M059J (cell line): ENCODE measurements at regions not wholly inside any gene's neighbourhood (a gene's known extent, or its start where the extent isn't known, plus 50 kb on each side); places are given as distances from the start of the nearest gene placed in this dataset.
"Not testable (repeated sequence)": the region's sequence is repeated elsewhere in the genome, so short reads cannot be mapped to it uniquely, and the experiment has no call there.

Source experiments
- DNase-seq: peaks from one replicate; pipeline ENCODE4 v3.0.0-alpha.2; 2012; ENCODE audit warnings: low read depth

DNA sequence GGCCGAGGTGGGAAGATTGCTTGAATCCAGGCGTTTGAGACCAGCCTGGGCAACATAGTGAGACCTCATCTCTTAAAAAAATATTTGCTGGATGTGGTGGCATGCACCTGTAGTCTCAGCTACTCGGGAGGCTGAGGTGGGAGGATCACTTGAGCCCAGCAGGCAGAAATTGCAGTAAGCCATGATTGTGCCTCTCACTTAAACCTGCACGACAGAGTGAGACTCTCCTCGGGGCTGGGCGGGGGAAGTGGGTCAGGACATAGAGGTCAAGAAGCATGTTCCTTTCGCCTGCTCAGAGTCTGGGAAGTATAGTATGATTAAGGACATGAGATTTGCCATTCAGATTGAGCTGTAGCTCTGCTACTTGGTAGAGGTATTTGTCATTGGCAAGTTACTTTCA is 52.3 kb downstream of the SEPTIN7 start:
- DNase-seq, result not testable (repeated sequence)

DNA sequence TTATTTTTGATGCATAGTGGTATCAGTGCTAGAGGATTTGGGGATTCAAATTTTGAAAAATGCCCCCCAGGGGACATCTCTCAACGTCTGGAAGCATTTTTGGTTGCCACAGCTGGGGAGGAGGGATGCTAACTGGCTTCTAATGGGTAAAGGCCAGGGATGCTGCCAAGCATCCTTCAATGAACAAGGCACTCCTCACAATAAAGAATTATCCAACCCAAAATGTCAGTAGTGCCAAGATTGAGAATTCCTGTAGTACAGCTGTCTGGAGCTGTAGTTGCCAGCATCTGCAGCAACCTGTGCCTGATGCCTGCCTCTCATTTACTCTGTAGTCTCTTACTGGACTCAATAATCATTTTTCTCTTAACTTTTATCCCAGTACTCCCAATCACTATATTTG is 53.5 kb downstream of the SEPTIN7 start:
- no peak for DNase-seq

DNA sequence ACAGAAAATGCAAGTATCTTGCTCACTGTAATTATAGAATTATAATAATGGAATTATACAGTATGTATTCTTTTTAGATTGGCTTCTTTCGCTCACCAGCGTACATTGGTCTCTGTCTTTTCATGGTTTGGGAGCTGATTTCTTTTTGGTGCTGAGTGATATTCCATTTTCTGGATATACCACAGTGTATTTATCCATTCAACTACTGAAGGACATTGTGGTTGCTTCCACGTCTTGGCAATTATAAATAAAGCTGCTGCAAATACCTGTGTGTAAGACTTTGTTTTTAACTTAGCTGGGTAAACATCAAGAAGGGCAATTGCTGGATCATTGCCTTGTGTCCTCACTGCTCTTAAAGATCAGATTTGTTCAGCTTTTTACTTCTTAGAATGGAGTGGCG is 55.3 kb downstream of the SEPTIN7 start:
- no peak for DNase-seq

DNA sequence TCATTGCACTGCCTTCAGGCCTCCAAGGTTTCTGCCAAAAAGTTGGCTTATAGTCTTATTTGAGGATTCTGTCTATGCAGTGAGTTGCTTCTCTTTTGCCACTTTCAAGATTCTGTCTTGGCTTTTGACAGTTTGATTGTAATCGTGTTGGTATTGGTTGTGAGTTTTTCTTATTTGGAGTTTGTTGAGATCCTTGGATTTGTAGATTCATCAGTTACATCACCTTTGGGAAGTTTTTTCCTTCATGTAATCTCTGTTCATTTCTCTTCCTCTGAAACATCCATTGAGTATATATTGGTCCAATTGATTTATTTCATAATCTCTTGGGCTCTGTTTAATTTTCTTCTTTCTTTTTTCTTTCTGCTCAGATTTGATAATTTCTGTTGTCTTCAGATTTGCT is 59.8 kb downstream of the SEPTIN7 start:
- DNase-seq, result no peak

DNA sequence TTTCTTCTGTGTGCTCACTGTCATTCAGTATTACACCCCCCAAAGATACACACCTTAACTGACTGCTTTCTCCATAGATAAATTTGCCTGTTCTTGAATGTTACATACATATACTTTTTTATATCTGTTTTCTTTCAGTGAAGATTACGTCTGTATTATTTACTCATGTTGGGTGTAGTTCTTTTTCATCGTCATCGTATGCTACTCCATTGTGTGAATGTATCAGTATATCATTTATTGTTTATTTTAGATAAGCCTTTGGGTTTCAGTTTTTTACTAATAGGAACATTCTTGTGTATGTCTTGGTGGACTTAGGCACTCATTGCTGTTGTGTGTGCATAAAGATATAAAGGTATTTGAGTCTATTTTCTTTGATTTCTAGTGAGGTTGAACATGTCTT is 64.4 kb downstream of the SEPTIN7 start:
- no peak for DNase-seq

DNA sequence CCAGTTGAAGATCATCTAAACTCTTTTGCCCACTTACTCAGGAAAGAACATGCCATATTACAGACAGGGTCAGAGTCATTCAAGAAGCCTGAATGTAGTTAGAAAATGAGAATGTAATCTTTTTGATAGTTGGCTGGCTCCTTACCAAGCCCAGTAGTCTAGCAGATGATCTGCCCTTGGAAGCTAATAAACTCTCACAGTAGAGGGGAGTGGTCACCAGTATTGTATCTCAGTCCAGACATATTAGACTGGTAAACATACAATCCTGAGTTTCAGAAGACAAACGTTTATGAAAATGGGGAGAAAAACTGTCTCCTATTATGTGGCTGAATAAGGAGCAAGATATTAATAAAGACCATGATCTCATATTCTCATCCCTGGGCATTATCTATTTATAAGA is 65.3 kb downstream of the SEPTIN7 start:
- DNase-seq, result no peak

DNA sequence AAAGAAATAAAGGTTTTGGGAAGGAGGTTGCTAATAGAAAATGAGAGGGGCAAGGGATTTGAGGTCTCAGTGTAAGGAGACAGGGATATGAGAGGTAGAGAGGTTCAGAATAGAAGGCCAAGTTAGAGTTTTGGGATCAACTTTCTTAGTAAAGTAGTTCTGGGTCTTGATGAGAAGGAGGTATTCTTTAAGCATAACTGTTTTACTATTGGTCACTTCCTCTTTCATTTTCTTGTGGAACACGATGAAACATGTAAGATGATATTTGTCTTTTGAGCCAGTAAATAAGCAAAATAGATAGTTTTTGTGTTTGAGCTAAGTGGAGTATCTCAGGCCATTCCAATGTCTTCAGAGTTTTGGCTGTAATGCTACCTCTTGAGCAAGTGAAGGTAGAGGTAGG is 68.3 kb downstream of the SEPTIN7 start:
- not testable (repeated sequence) for DNase-seq

DNA sequence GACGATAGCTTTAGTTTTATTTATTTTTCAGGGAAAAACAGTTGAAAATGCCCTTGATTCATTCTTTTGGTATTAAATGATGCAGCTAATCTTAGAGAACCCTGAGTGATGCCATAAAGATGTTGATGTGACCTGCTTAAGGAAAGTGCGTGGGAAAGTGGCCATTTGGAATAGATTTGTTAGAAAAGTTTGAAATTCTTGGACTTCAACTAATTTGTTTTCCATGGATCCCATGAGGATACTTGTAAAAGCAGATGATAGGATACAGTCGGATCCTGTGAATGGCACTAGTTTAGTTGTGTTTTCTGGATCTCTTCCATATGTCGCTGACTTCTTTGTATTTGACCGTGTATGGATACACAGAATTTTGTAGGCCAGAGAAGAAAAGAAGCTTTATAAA is 69.0 kb downstream of the SEPTIN7 start:
- DNase-seq, result no peak

DNA sequence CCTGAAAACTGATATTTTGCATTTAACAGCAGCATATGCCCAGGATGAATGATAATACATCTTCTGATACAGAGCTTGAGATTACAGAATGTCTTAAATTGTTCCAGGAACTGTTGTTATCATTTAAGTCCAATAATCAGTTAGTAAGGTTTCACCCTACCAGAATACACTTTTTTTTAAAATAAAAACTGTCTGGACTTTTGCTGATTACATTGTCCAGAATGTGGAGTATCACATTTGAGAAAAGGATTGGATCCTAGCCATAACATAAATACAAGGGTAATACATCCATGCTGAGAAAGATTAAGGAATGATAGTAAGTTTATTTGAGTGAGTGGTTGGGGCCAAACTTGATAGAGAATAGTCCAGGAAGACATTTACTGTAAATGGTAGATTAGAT is 71.0 kb downstream of the SEPTIN7 start:
- DNase-seq, result no peak

DNA sequence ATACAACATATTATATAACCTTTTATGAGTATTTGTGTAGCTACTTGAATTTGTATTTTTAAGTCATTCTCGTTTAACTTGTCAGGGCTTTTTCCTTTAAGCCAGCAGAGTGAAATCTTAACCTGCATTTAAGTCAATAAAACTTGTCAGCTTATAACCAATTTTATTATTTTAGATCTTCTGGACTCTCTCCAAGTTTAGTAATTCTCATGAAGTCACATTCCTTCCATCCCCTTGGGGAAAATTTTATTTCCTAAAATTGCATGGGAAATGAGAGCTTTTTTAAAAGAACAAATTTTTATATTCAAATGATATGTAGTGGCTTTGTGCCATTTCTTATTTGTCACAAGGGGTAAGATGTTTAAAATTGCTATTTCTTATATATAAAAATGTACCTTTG is 74.0 kb downstream of the SEPTIN7 start:
- no peak for DNase-seq

DNA sequence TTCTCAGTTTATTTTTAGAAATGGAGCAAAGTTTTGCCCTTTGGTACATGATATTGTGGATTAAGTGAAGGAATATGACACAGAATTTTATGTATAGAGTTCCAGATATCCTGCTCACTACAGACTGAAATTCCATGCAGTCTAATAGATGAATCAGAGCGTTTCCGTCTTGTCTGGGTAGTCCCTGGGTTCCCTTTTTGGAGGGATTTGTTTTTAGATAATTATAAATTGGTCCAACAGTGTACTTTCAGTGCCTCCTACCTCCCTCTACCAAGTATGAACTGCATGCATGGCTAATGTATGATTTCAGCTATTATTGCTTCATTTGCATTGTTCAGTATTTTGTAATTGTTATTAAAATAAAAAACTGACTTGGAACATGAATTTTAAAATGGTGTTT is 74.4 kb downstream of the SEPTIN7 start:
- no peak for DNase-seq

DNA sequence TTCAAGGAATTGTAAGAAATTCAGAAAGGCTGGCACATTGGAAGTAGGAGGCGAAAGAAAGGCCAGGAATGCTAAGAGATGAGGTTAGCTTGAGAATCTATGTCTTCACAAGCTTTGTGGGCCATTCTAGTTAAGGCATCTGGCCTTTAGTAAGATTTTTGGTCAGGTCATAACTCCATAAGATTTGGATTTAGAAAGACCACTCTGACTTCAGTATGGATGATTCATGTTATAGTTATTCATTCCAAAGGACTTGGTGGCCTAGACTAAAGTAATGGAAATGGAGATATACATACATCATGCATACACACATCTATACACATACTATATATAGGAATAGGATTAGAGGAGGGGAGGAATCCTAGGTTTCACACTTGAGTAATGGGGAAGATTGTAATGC is 77.5 kb downstream of the SEPTIN7 start:
- DNase-seq, result no peak

DNA sequence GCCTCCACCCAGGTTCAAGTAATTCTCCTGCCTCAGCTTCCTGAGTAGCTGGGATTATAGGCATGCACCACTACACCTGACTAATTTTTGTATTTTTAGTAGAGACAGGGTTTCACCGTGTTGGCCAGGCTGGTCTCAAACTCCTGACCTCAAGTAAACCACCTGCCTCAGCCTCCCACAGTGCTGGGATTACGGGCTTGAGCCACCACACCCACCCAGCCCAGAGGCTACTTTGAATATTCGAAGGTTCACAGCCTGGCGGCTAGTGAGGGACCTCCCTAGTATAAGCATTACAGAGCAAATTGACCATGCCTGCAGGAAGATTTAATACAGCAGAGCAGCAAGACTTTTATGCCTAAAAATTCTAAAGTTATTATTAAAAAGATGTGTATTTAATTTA is 86.6 kb downstream of the SEPTIN7 start:
- not testable (repeated sequence) for DNase-seq

DNA sequence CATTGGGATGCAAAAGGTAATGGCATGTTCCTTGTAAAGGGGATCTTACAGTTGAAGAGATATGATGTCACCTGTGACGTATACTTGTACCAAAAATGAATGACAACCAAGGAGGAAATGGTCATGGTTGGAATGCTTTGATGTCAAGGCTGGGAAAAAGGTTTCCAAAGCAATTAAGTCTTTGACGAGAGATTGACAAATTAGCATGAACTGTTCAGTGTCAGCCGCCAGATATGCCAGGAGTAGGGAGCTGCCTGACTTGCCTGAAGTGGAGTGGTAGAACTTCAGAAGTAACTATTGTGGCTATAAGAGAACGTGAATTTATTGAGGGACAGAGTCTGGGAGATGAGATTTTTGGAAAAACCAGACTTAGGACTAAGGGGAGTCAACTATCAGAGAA is 88.1 kb downstream of the SEPTIN7 start:
- DNase-seq, result no peak

DNA sequence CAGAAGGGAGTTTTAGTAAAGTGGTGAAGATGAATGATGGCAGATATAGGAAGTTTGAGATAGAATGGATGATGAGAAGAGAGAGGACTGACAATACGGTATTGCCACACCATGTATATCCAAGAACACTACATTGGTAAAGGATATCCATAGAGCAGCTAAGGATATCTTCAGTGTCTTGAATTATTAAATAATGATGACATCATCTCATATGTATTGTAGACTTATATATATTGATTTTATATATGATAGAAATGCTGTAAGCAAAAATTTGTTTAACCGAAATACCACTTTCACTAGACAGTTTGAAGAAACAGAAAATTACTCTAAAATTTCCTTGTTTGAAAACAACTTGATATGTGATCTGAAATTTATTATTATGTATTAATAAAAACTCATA is 89.0 kb downstream of the SEPTIN7 start:
- DNase-seq, result no peak

DNA sequence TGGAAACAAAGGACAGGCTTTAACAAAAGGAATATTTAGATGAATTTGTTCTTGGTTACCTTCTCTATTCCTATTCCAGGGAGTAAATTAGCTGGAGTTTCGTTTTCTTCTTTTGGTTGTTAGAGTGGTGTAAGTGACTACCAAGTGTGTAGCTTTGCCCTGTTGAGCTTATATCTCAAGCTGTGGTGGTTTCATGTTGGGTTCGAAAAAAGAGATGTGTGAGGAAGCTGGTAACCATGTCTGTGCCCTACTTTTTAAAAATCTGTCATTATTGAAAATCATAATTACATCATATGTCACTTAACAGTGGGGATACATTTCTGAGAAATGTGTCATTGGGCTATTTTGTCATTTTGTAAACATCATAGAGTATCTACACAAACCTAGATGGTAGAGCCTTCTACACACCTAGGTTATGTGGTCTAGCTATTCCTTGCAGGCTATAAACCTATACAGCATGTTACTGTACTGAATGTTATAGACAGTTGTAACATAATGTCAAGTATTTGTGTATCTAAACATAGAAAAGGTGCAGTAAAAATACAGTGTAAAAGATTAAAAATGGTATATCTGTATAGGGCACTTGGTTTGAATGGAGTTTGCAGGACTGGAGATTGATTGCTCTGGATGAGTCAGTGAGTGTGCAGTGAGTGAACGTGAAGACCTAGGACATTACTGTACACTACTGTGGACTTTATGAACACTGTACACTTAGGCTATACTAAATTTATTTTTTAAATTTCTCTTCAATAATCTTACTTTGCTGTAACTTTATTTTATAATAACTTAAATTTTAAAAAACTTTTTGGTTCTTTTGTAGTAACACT is 90.4 kb downstream of the SEPTIN7 start:
- no peak for DNase-seq

DNA sequence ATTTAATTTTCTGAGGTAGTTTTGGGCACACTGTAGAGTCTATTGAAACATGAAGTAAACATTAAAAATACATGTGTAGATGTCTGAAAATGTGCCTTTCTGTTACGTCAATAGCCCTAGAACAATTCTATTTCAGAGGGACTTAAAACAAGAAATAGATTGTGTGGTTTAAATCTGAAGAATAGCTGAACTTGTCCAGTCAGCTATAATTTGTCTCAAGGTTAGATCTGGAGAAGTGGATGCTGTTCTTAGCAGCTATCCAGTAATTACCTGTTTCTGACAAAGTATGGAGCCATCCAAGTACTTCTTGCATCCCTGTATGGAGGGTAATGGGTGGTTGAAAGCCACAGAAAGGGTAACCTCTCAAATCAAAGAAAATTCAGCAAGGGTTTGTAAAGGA is 92.8 kb downstream of the SEPTIN7 start:
- no peak for DNase-seq

DNA sequence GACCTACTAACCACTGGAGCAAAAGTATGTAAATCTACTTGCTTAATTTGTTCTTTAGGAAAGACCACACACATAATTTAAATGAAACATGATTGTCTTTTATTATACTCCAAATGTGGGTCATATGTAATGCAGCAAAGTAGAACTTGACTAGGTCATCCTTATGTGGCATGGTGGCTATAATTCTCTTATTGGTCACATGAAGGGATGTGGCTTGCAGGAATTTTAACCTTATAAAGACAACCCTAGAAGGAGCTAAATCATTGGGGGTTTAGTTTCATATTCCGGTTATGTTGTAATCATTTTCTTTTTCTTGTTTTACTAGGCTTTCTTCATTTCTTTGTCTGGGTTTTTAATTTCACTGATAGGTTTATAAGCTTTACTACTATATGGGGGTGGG is 93.9 kb downstream of the SEPTIN7 start:
- DNase-seq, result no peak

DNA sequence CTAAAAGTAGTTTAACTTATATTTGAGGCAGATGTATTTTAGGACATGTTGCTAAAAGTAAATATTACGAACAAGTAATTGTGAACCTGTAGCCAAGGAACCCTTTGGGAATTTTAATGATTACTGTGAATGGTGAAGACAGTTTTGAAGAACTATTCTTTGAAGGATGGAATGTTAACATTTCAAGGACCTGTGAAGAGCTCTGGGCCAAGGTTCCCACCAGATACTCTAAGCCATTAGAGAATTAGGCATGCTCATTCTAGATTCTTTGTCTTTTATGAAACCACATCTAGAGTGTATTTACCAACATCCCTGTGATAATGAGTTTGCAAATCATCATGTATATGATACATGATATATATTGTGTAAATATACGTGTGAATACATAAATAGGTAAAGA is 99.8 kb downstream of the SEPTIN7 start:
- DNase-seq, result no peak

DNA sequence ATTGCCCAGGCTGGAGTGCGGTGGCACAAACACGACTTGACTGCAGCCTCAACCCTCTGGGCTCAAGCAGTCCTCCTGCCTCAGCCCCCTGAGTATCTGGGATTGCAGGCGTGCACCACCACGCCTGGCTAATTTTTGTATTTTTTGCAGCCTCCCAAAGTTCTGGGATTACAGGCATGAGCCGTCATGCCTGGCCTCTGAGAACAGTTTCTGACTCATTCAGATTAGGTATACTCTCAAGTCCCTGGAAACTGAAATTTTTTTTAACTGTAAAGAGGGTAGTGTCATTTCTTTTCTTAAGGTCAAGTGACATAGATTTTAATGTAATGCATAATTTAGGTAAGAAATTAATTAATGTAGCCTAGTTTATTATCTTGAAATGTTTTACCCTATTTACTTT is 104.7 kb downstream of the SEPTIN7 start:
- peak; percentile 37 for DNase-seq

DNA sequence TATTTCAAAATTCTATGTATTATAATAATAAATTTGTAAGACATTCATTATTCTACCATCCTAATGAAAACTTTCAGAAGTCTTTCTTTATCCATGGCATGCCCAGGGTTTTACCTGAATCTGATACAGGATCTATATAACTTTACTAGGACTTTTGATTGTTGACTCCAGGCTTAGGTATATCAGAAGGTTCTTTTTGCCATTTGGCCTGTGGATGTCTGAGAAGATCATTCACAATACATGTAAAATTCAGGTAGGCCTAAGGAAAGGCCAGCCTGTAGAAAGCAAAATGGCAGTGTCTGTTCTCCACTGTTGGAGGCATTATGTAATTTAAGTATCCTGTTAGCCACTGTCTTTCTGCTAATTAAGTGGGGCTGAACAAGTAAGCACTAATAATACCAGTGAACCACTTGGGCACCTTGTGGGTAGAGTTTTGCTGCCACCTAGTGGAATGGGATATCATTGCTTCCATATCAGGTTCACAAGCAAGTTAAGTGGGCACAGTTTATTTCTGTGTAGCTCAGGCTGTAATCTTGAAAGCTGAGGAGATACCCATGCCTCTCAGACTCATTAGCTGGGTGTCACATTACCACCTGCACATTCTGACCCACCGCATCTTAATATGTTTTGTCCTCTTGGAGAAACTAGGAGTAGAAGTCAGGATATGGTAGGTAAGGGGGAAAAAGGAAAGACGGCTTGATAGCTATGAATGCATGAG is 105.5 kb downstream of the SEPTIN7 start:
- DNase-seq, result peak; percentile 71

DNA sequence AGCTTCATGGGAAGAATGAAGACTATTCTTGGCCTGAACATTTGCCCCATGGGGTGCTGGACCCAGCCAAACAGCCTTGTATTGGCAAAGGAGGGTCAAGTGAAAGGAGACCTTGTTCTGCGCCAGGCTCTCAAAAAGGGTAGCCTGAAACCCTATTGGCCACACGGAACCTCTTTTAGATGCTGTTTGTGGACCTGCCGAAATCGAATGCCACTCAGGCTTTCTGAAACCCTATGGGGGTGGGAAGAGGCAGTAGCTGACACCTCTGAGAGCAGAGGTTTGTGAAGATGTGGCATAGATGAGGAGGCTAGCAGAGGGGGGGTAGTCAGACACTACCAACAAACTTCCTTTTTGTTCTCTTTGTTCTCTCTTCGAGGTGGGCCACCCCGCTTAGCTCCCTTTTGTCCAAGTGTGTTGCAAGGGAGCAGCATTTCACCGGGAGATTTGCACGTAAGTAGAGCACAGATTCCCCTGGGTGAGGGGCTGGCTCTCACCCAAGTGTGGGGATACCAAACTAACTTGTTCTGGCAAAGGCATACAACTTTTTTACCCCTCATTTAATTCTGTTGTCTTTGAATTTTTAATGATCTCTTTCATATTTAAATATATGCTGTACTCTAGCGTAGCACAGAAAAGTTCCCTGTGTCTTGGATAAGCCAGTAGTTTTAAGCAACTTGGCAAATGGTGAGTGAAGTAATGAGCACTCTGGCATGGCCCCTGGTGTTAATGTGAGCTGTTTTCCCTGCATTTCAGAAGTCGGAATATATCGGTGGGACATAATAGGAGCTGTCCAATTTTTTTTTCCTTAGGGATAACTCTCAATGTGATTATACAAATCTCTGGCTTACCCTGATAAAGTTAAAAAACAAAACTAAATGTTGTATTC is 107.7 kb downstream of the SEPTIN7 start:
- no peak for DNase-seq
